OCI-M2 (cell line): ENCODE measurements at regions not wholly inside any gene's neighbourhood (a gene's known extent, or its start where the extent isn't known, plus 50 kb on each side); places are given as distances from the start of the nearest gene placed in this dataset.
"Not testable (repeated sequence)": the region's sequence is repeated elsewhere in the genome, so short reads cannot be mapped to it uniquely, and the experiment has no call there.

Experiments used
- DNase-seq: peaks from one replicate; lab custom pipeline; 2025; ENCODE audit not compliant: unreplicated experiment; lab: John Stamatoyannopoulos, UW

DNA sequence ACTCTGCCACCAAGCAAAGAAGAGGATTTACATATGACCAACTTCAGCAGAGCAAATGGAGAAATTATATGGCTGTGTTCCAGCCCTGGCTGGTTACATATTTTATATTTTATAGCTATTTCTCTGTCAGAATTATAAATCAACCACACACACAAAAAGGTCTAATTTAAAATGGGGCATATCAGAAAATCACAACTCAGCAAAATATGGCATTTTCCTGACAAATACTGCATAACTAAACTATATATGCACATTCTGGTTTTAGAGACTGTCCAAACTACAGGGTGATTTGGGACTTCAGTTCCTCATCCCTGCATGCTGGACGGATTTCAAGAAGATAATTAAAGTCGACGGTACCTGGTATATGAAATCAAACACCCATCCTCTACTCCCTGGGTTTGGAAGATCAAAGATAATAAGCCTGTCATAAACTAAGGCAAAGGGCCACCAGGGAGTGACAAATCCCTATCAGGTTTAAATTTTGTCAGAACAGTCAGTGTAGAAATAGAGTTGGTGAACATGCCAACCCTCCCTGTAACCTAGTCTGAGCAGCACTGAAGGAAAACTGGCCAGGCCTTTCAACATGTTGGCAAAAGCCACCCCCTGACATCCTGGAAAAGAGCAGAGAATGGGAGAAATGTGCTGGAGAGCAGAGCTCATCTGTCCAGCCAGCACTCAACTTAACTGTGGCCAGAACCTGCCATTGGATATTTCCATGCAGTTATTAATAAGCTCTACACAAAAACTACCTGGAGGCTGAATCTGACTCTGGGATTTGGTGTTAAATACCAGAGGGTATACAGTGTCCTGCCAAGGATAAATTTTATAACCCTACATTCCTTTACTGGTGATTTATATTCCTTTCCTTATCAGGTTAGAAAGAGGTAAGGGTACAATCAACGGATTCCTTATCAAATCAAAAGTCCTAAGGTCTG is 235.7 kb downstream of the ENC1 start:
- no peak for DNase-seq

DNA sequence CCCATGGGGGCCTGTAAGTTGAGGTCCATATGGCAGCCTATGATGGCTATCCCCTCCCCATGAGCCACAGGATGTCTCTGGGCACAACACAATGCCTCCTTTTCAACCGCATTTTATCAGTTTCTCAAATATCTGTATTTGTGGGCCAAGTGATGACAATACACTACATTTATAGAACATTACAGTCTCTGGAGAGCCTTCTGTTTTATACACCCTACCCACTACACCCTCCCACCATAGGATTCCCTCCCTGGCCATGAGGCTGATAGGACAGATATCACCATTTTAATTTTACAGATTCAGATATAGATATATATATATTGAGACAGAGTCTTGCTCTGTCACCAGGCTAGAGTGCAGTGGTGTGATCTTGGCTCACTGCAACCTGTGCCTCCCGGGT is 236.8 kb downstream of the ENC1 start:
- DNase-seq: no peak

GRCh38 chr5:74402553-74402952 is 238.0 kb downstream of the ENC1 start:
- DNase-seq: no peak

- DNase-seq: no peak
Observed at GRCh38 chr5:74401946-74402320, 238.6 kb downstream of the ENC1 start.

- no peak for DNase-seq
Observed at GRCh38 chr5:74401281-74401945, 239.1 kb downstream of the ENC1 start.

DNA sequence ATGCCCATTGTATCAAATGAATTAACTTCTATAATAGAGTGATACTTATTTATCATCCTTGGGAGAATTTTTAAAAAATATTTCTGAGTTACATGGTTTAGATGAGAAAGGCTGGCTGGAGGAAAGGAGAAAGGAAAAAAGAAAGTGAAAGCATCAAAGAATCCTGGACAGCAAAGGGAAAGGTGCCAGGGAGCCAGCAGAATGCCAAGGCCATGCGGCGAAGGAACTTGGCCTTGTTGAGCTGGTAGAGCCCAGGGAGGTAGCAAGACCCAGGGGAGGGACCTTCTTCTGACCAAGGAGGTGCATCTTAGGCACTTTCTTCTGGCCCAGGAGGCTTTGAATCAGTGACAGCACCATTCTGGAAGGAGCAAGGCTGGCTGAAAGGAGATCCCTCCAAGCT is 240.5 kb downstream of the ENC1 start:
- no peak for DNase-seq

DNA sequence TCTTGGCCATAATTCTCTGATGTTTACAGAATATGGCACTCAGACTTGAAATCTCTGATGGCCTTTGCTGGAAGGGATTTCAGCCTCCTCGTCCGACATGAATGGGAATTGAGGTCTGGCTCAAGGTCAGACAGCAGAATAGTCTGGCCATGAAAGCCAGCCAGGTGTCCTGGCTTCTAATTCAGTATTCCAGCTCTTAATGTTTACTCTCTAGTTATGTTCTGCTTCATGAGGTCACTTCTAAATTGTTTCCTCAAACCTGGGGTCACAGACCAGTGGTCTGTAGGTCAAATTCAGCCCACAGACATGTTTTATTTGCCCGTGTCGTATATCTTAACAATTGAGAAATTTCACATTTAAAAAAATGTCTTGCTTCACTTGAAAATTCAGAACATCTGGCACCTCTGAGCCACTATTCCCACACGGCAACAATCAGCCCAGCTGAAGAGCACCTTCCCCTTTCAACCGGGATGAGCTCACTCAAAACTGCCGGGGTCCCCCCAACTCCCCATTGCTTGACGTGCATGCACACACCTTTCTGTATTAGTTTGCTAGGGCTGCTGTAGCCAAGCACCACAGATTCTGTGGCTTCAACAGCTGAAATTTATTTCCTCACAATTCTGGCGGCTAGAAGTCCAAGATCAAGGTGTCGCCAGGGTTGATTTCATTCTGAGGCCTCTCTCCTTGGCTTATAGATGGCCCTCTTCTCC is 243.5 kb downstream of the ENC1 start:
- no peak for DNase-seq

DNA sequence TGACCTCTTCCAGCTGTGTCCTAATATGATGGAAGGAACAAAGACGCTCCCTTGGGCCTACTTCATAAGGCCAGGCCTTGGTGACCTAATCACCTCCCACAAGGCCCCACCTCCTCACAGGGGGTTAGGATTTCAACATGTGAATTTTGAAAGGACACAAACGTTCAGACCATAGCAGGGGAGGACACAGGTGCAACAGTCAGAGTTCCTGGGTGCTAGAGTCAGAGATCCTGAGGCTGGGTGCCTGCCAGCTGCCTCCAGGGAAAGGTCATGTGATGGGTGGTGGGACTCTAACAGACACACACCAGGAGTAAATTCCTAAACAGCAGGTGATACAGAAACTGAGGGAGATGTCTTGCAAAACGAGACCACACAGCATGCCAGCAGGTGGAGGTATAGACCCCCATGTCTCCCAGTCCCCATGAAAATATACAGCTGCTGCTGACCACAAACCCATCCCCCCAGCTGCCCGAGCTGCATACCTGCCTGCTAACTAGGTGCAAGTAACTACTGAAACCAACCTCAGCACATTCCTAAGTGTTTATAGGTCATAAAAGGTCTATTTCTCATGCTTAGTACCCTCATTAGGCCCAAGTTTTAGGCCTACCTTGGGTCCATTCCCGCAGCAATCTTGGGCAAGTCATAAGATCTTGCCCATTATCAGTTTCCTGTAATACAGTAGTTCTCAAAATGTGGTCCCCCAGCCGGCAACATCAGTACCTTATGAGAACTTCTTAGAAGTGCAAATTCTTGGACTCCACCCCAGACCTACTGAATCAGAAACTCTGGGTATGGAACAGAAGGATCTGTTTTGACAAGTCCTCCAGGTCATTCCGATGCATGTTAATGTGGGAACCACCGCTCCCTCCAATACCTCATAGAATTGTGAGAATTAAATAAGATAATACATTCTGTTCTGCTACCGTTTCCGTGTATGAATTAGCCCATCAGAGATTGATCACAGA is 245.3 kb downstream of the ENC1 start:
- no peak for DNase-seq

- no peak for DNase-seq
Observed at GRCh38 chr5:74394528-74394915, 246.0 kb downstream of the ENC1 start.

GRCh38 chr5:74393943-74394342 is 246.6 kb downstream of the ENC1 start:
- no peak for DNase-seq

DNA sequence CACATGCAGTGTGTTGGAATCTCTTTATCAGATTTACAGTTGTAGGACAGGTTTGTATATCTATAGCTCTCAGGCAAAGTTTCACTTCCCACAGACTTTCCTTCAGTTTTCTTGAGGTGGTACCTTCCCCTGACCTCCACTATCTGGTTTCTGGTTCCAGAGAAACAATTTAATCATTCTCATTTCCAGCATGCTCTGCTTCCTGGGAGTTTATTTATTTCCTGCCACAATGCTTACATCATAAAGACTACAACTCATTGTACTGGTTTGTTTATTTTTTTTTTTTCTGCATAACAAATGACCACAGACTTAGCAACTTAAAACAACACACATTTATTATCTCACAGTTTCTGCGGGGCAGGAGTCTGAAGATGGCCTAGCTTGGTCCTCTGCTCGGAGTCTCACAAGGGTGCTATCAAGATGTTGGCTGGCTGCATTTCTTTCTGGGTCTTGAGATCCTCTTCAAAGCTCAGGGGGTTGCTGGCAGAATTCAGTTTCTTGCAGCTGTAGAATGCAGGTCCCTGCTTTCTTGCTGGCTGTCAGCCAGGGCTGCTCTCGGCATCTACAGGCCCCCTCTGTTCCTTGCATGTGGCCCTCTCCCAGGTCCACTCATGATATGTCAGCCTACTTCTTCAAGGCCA is 247.7 kb downstream of the ENC1 start:
- no peak for DNase-seq

DNA sequence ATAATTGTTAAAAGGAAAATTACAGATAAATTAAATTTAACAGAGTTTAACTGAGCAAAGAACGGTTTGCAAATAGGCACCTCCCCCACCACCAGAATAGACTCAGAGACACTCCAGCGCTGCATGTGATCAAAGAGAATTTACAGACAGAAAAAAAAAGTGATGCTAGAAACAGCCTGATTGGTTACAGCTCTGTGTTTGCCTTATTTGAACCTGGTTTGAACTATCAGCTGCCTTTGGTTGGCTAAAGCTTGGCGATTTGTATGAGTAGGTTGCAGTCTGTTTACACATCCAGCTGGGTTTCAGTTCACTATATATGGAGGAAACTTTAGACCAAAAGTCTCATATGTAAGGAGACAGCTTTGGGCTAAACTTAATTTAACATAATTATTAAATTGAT is 249.1 kb downstream of the ENC1 start:
- DNase-seq: no peak

- no peak for DNase-seq
Observed at GRCh38 chr5:74390822-74391221, 249.7 kb downstream of the ENC1 start.

- no peak for DNase-seq
Observed at GRCh38 chr5:74390306-74390637, 250.3 kb downstream of the ENC1 start.

- no peak for DNase-seq
Observed at GRCh38 chr5:74389531-74390305, 250.8 kb downstream of the ENC1 start.

GRCh38 chr5:74388411-74388810 is 252.1 kb downstream of the ENC1 start:
- not testable (repeated sequence) for DNase-seq

DNA sequence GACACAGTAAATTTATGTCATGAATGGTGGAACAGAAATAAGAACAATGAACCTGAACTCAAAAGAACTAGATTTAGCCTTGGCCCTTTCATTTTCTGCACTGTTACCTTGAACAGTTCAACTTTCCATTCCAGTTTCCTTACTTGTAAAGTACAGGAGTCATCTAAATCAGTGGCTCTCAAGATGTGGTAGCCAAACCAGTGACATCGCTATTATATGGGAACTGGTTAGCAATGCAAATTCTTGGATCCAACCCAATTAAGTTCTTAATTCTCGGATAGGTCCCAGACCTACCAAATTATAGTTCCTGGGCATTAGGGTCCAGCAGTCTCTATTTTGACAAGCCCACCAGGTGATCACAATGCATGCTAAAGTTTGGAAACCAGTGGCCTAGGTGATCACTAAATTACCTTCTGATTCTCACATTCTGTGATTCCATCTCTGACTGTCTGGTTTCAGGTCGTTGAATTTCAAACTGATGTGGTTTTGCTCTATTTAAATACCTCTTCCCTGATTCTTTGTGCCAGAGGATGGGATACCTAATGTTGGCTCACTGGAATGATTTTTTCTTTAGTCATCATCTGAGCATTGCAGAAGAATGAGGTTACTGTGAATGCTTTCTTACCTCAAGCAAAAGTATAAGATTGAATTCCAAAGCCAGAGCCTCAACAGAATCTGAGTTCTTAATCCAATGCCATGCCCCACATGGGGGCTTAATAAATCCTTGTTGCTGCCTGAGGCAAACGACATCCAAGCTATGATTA is 253.8 kb downstream of the ENC1 start:
- DNase-seq: no peak

DNA sequence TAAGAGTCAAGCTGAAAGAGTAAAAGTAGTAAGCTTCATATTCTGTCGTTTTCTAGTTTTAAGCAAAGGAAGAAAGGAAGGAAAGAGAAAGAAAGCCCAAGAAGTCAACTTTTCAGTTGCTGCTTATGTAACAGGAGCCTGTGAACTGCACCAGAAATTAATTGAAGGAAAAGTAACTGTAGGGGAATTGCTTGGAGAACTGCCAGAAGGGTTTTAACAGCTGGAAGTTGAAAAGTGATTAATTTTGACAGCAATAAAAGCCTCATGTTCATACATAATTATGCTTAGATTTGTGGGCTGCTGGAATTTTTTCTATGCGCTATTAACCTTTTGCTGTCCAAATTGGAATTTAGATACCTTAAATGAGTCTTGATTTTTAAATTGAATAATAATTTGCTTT is 255.7 kb downstream of the ENC1 start:
- no peak for DNase-seq
